Tibial nerve (tissue), 3 donors: ENCODE measurements at regions not wholly inside any gene's neighbourhood (a gene's known extent, or its start where the extent isn't known, plus 50 kb on each side); places are given as distances from the start of the nearest gene placed in this dataset.

Experiments
- POLR2A ChIP-seq, 2 donors: fragments of 450-650 bp; IDR thresholded peaks; one replicate each; pipeline ENCODE4 v1.6.1; 2017; ENCODE audit warnings: antibody characterized with exemption in 2 of 2, mild to moderate bottlenecking in 2 of 2, moderate library complexity in 2 of 2
- TF ChIP-seq, protein P1 (sequence below), 5 experiments: fragments of 200-600 bp in 3 of 5; fragments of 450-650 bp in 2 of 5; sonication (generic) in 3 of 5; IDR thresholded peaks; one replicate each; pipeline ENCODE4 v1.5.1; 2016 to 2019; ENCODE audit warnings: antibody characterized with exemption in 5 of 5, mild to moderate bottlenecking in 3 of 5, moderate library complexity in 2 of 5

- TF ChIP-seq, protein P1, sequence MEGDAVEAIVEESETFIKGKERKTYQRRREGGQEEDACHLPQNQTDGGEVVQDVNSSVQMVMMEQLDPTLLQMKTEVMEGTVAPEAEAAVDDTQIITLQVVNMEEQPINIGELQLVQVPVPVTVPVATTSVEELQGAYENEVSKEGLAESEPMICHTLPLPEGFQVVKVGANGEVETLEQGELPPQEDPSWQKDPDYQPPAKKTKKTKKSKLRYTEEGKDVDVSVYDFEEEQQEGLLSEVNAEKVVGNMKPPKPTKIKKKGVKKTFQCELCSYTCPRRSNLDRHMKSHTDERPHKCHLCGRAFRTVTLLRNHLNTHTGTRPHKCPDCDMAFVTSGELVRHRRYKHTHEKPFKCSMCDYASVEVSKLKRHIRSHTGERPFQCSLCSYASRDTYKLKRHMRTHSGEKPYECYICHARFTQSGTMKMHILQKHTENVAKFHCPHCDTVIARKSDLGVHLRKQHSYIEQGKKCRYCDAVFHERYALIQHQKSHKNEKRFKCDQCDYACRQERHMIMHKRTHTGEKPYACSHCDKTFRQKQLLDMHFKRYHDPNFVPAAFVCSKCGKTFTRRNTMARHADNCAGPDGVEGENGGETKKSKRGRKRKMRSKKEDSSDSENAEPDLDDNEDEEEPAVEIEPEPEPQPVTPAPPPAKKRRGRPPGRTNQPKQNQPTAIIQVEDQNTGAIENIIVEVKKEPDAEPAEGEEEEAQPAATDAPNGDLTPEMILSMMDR (IDR thresholded peaks at IDR 0.05): no peak
- TF ChIP-seq POLR2A (IDR thresholded peaks at IDR 0.05): no peak
Observed at GRCh38 chr21:19045876-19046275, 642.3 kb upstream of the TMPRSS15 start.
